NCI-H446 treated with DMSO at 0.1 percent for 48 hours (cell line): ENCODE measurements at regions not wholly inside any gene's neighbourhood (a gene's known extent, or its start where the extent isn't known, plus 50 kb on each side); places are given as distances from the start of the nearest gene placed in this dataset.

Experiments used
- DNase-seq: peaks from one replicate; lab custom pipeline; 2025; lab: John Stamatoyannopoulos, UW

- DNase-seq: no peak
Observed at GRCh38 chr4:13316354-13316753, 167.8 kb downstream of the RAB28 start.

- no peak for DNase-seq
Observed at GRCh38 chr4:13313856-13314255, 170.3 kb downstream of the RAB28 start.

- DNase-seq: no peak
Observed at GRCh38 chr4:13312264-13312663, 171.9 kb downstream of the RAB28 start.

GRCh38 chr4:13309751-13310150 lies 174.4 kb downstream of the RAB28 start:
- DNase-seq: no peak

GRCh38 chr4:13306356-13306755 lies 177.8 kb downstream of the RAB28 start:
- no peak for DNase-seq

- DNase-seq: no peak
Observed at GRCh38 chr4:13302876-13303275, 181.3 kb downstream of the RAB28 start.

- no peak for DNase-seq
Observed at GRCh38 chr4:13299343-13299742, 184.8 kb downstream of the RAB28 start.

- no peak for DNase-seq
Observed at GRCh38 chr4:13298655-13299054, 185.5 kb downstream of the RAB28 start.

- no peak for DNase-seq
Observed at GRCh38 chr4:13296986-13297385, 187.2 kb downstream of the RAB28 start.

- DNase-seq: no peak
Observed at GRCh38 chr4:13294961-13295605, 189.1 kb downstream of the RAB28 start.

GRCh38 chr4:13292372-13292771 lies 191.8 kb downstream of the RAB28 start:
- DNase-seq: no peak

- no peak for DNase-seq
Observed at GRCh38 chr4:13289391-13289790, 194.7 kb downstream of the RAB28 start.

- DNase-seq: no peak
Observed at GRCh38 chr4:13285336-13285735, 198.8 kb downstream of the RAB28 start.

GRCh38 chr4:13284932-13285331 lies 199.2 kb downstream of the RAB28 start:
- no peak for DNase-seq

- no peak for DNase-seq
Observed at GRCh38 chr4:13276357-13276756, 207.8 kb downstream of the RAB28 start.

- DNase-seq: no peak
Observed at GRCh38 chr4:13268703-13269102, 215.4 kb downstream of the RAB28 start.

GRCh38 chr4:13268165-13268564 lies 216.0 kb downstream of the RAB28 start:
- no peak for DNase-seq

GRCh38 chr4:13267091-13267490 lies 217.0 kb downstream of the RAB28 start:
- no peak for DNase-seq

- DNase-seq: no peak
Observed at GRCh38 chr4:13266687-13267086, 217.5 kb downstream of the RAB28 start.

GRCh38 chr4:13263967-13264525 lies 220.1 kb downstream of the RAB28 start:
- no peak for DNase-seq

GRCh38 chr4:13262816-13263215 lies 221.3 kb downstream of the RAB28 start:
- no peak for DNase-seq

GRCh38 chr4:13261486-13262257 lies 222.5 kb downstream of the RAB28 start:
- no peak for DNase-seq

GRCh38 chr4:13260513-13260912 lies 223.6 kb downstream of the RAB28 start:
- DNase-seq: no peak
